ENCODE measurements at regions not wholly inside any gene's neighbourhood (a gene's known extent, or its start where the extent isn't known, plus 50 kb on each side); places are given as distances from the start of the nearest gene placed in this dataset.
A peak's percentile ranks its signal among the peaks of the same experiment; 100 is the strongest.

- Histone ChIP-seq H3K4me1 (ENCODE audit: control insufficient read depth in 2 of 2, insufficient read depth in 2 of 2, low read length in 2 of 2) (no peaks in the 10 kb centered on the region), H3K79me2 (ENCODE audit: control insufficient read depth, insufficient read depth, low read length) (no peaks in the 10 kb centered on the region), H3K4me3 (ENCODE audit: control extremely low read depth in 1 of 5, extremely low read depth in 1 of 5, insufficient read depth in 1 of 5, low read depth in 2 of 5, low read length in 4 of 5) (no peak overlapping the region), H3K9ac (ENCODE audit: low read length) (no peak overlapping the region), H3K27ac (ENCODE audit: low read length in 2 of 2) (no peak overlapping the region), H3K36me3 (replicated peaks in 1 of 2; ENCODE audit: control extremely low read depth in 1 of 2, control insufficient read depth in 1 of 2, extremely low read depth in 1 of 2, insufficient read depth in 2 of 2, low read length in 1 of 2) (no peaks in the 10 kb centered on the region), H3K9me3 (ENCODE audit: control extremely low read depth in 1 of 3, control insufficient read depth in 2 of 3, insufficient read depth in 1 of 3, low read length in 2 of 3) (peaks cover 0 to 11% (median 3%) of the 10 kb centered on the region in 3 donors), H4K20me1 (ENCODE audit: control insufficient read depth, insufficient read depth, low read length, poor library complexity, severe bottlenecking) (no peaks in the 10 kb centered on the region), H3K27me3 (replicated peaks in 1 of 4; ENCODE audit: control extremely low read depth in 1 of 4, control insufficient read depth in 3 of 4, insufficient read depth in 4 of 4, low read length in 3 of 4) (peaks cover 0 to 5% (median 0%) of the 10 kb centered on the region in 4 experiments), H3K4me2 (replicated peaks; ENCODE audit: low read depth, low read length, poor library complexity, severe bottlenecking) (no peak overlapping the region), H2AFZ (ENCODE audit: insufficient read depth, low read depth, low read length, poor library complexity, severe bottlenecking) (no peak overlapping the region)
- ATAC-seq (ENCODE audit: low read depth), result no peak
- intact Hi-C loops (cut with micrococcal nuclease), result no loop called here
- H3K9me3 Mint-ChIP-seq (ENCODE audit: insufficient read depth), result no peaks in the 10 kb centered on the region
- WGBS (ENCODE audit: insufficient coverage), result 62% methylated on average over 15 of the region's 19 CpGs
- CTCF ChIA-PET, result interaction anchor here (1.5 kb wide), 1 partner anchor 201 kb away, joined by 5 read pairs; no protein-coding TSS in a partner anchor
- peaks cover 4% of the 10 kb centered on the region for H3K27me3 Mint-ChIP-seq
- no peak overlapping the region for H3K4me3 Mint-ChIP-seq
- DNase-seq, result peak; percentile 14
- H3K4me1 Mint-ChIP-seq, result no peaks in the 10 kb centered on the region
- no peak overlapping the region for H3K27ac Mint-ChIP-seq
- no peak for TF ChIP-seq EZH2 (IDR thresholded peaks at IDR 0.05; ENCODE audit: borderline replicate concordance, insufficient read depth, low read depth, low read length, poor library complexity, severe bottlenecking)
- peak; percentile 36 for TF ChIP-seq CTCF (IDR thresholded peaks at IDR 0.05)
- POLR2A ChIA-PET, result no interaction called here
Observed at GRCh38 chr10:69716711-69717560, 84.8 kb upstream of the COL13A1 start.

DNA sequence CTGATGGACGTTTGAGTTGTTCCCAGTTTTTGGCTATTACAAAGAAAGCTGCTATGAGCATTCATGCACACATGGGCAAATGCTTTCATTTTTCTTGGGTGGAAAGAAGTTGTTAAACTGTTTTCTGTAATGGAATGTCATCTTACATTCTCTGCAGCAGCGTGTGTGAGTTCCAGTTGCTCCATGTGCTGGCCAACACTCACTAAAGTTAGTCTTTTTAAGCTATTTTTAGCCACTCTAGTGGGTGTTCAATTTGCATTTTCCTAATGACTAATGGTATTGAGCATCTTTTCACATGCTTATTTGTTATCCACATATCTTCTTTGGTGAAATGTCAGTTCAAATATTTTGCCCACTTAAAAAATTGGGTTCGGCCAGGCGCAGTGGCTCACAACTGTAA lies 82.8 kb upstream of the COL13A1 start:
- intact Hi-C loops (cut with micrococcal nuclease), result no loop called here
- no peaks in the 10 kb centered on the region for H3K27me3 ChIP-seq (replicated peaks in 1 of 4; ENCODE audit: control extremely low read depth in 1 of 4, control insufficient read depth in 3 of 4, insufficient read depth in 4 of 4, low read length in 3 of 4)

More for the DNA sequence above, 82.8 kb upstream of the COL13A1 start:
- H3K9me3 ChIP-seq (ENCODE audit: control extremely low read depth in 1 of 3, control insufficient read depth in 2 of 3, insufficient read depth in 1 of 3, low read length in 2 of 3), result peaks cover 0 to 12% (median 3%) of the 10 kb centered on the region in 3 donors
- Mint-ChIP-seq H3K27ac (no peak overlapping the region), H3K4me3 (no peak overlapping the region), H3K4me1 (no peaks in the 10 kb centered on the region), H3K27me3 (peaks cover 10% of the 10 kb centered on the region), H3K9me3 (ENCODE audit: insufficient read depth) (no peaks in the 10 kb centered on the region)
- H2AFZ ChIP-seq (ENCODE audit: insufficient read depth, low read depth, low read length, poor library complexity, severe bottlenecking), result no peak overlapping the region
- WGBS (ENCODE audit: insufficient coverage), result 87% methylated on average over 3 of the region's 4 CpGs
- H3K36me3 ChIP-seq (replicated peaks in 1 of 2; ENCODE audit: control extremely low read depth in 1 of 2, control insufficient read depth in 1 of 2, extremely low read depth in 1 of 2, insufficient read depth in 2 of 2, low read length in 1 of 2), result no peaks in the 10 kb centered on the region
- H3K9ac ChIP-seq (ENCODE audit: low read length), result no peak overlapping the region
- H3K27ac ChIP-seq (ENCODE audit: low read length in 2 of 2), result no peak overlapping the region
- no peak overlapping the region for H3K4me2 ChIP-seq (replicated peaks; ENCODE audit: low read depth, low read length, poor library complexity, severe bottlenecking)
- H3K4me3 ChIP-seq (ENCODE audit: control extremely low read depth in 1 of 5, extremely low read depth in 1 of 5, insufficient read depth in 1 of 5, low read depth in 2 of 5, low read length in 4 of 5), result no peak overlapping the region
- CTCF ChIA-PET, result no interaction called here
- H3K79me2 ChIP-seq (ENCODE audit: control insufficient read depth, insufficient read depth, low read length), result no peaks in the 10 kb centered on the region
- H3K4me1 ChIP-seq (ENCODE audit: control insufficient read depth in 2 of 2, insufficient read depth in 2 of 2, low read length in 2 of 2), result no peaks in the 10 kb centered on the region
- no peak for TF ChIP-seq CTCF (IDR thresholded peaks at IDR 0.05)
- TF ChIP-seq EZH2 (IDR thresholded peaks at IDR 0.05; ENCODE audit: borderline replicate concordance, insufficient read depth, low read depth, low read length, poor library complexity, severe bottlenecking), result no peak
- DNase-seq (no peak), ATAC-seq (ENCODE audit: low read depth) (no peak)
- POLR2A ChIA-PET, result no interaction called here
- H4K20me1 ChIP-seq (ENCODE audit: control insufficient read depth, insufficient read depth, low read length, poor library complexity, severe bottlenecking), result no peaks in the 10 kb centered on the region
